Breast epithelium (tissue), 4 donors: ENCODE measurements at regions not wholly inside any gene's neighbourhood (a gene's known extent, or its start where the extent isn't known, plus 50 kb on each side); places are given as distances from the start of the nearest gene placed in this dataset.

Experiments
- DNase-seq, 2 donors: peaks; one replicate each; pipeline ENCODE4 v3.0.0-alpha.2; 2019; ENCODE audit warnings: low spot score in 2 of 2
- H3K27ac ChIP-seq, 2 donors: fragments of 200-600 bp; sonication (generic) in 1 of 2; one replicate each; pipeline ENCODE4 v1.5.1; 2016 to 2019; ENCODE audit warnings: mild to moderate bottlenecking in 1 of 2
- H3K27me3 ChIP-seq, 2 donors: fragments of 200-600 bp; sonication (generic) in 1 of 2; one replicate each; pipeline versions ENCODE4 v1.5.1 to v1.6.0; 2017 to 2019; ENCODE audit warnings: control low read depth in 1 of 2, mild to moderate bottlenecking in 1 of 2
- H3K36me3 ChIP-seq: fragments of 200-600 bp; one replicate; pipeline ENCODE4 v1.5.1; 2019
- H3K4me1 ChIP-seq, 2 donors: fragments of 200-600 bp; sonication (generic); one replicate each; pipeline ENCODE4 v1.5.1; 2016 to 2019; ENCODE audit warnings: control low read depth in 1 of 2
- H3K4me3 ChIP-seq, 3 donors: fragments of 200-600 bp; sonication (generic); 1 replicate in 2 of 3; 2 replicates in 1 of 3; pipeline ENCODE4 v1.5.1; 2016 to 2019; ENCODE audit warnings: mild to moderate bottlenecking in 3 of 3, moderate library complexity in 2 of 3
- H3K9me3 ChIP-seq, 2 donors: fragments of 200-600 bp; sonication (generic) in 1 of 2; one replicate each; pipeline ENCODE4 v1.5.1; 2016 to 2019; ENCODE audit warnings: control low read depth in 1 of 2
- POLR2A ChIP-seq: fragments of 450-650 bp; IDR thresholded peaks from one replicate; pipeline ENCODE4 v1.6.1; 2016; ENCODE audit warnings: antibody characterized with exemption, mild to moderate bottlenecking, moderate library complexity
- POLR2AphosphoS5 ChIP-seq, 3 donors: sonication (generic); formaldehyde crosslinking; IDR thresholded peaks; one replicate each; pipeline ENCODE4 v1.6.1; 2017; ENCODE audit warnings: antibody characterized with exemption in 3 of 3
- intact Hi-C: fragments of 100-400 bp; cut with DNase I; formaldehyde crosslinking; loops from one replicate; pipeline ENCODE4 v1.15.1; 2023; ENCODE audit warnings: low total_unique reads
- TF ChIP-seq, protein P1 (sequence below), 3 donors: fragments of 450-650 bp; IDR thresholded peaks; one replicate each; pipeline ENCODE4 v1.5.1; 2016 to 2017; ENCODE audit warnings: antibody characterized with exemption in 3 of 3, mild to moderate bottlenecking in 3 of 3, moderate library complexity in 3 of 3

DNA sequence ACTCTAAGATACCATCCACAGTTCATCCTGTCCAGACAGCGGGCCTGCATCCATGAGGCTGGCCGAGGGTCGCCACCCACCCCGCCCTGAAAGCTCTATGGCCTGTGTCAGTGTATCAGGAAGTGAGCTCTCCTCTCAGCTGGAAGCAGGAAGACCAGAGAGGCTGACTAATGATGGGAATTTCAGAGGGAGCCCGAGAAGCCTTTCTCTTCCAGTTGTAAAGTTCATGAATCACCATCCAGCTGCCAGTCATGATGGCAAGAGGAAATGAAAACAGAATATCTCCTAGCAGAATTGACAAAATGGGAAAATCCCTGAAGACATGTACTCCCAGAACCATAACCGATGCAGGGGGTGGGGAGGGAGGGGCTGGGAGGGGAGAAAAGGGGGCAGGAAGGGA, 109.6 kb upstream of the RPS6KA2 start:
- DNase-seq = no peak
- H3K27ac ChIP-seq = no peak overlapping the region
- H3K9me3 ChIP-seq = no peaks in the 10 kb centered on the region
- H3K36me3 ChIP-seq = no peaks in the 10 kb centered on the region
- intact Hi-C loops = no loop called here
- no peaks in the 10 kb centered on the region for H3K4me1 ChIP-seq
- no peak for TF ChIP-seq POLR2A
- no peak for TF ChIP-seq POLR2AphosphoS5 (IDR thresholded peaks at IDR 0.05)
- TF ChIP-seq, protein P1, sequence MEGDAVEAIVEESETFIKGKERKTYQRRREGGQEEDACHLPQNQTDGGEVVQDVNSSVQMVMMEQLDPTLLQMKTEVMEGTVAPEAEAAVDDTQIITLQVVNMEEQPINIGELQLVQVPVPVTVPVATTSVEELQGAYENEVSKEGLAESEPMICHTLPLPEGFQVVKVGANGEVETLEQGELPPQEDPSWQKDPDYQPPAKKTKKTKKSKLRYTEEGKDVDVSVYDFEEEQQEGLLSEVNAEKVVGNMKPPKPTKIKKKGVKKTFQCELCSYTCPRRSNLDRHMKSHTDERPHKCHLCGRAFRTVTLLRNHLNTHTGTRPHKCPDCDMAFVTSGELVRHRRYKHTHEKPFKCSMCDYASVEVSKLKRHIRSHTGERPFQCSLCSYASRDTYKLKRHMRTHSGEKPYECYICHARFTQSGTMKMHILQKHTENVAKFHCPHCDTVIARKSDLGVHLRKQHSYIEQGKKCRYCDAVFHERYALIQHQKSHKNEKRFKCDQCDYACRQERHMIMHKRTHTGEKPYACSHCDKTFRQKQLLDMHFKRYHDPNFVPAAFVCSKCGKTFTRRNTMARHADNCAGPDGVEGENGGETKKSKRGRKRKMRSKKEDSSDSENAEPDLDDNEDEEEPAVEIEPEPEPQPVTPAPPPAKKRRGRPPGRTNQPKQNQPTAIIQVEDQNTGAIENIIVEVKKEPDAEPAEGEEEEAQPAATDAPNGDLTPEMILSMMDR (IDR thresholded peaks at IDR 0.05) = no peak
- no peaks in the 10 kb centered on the region for H3K27me3 ChIP-seq
- H3K4me3 ChIP-seq = no peak overlapping the region

- Histone ChIP-seq H3K36me3 (no peaks in the 10 kb centered on the region), H3K27ac (no peak overlapping the region), H3K4me3 (no peak overlapping the region), H3K4me1 (no peaks in the 10 kb centered on the region), H3K27me3 (no peaks in the 10 kb centered on the region), H3K9me3 (no peaks in the 10 kb centered on the region)
- intact Hi-C loops = no loop called here
- TF ChIP-seq, protein P1 (IDR thresholded peaks at IDR 0.05) = no peak
- TF ChIP-seq POLR2A (no peak), POLR2AphosphoS5 (IDR thresholded peaks at IDR 0.05) (no peak)
- DNase-seq = no peak
Measured at GRCh38 chr6:166733900-166734299, 106.8 kb upstream of the RPS6KA2 start.

- TF ChIP-seq, protein P1 (IDR thresholded peaks at IDR 0.05) = no peak
- TF ChIP-seq POLR2A = no peak
- no peak for TF ChIP-seq POLR2AphosphoS5 (IDR thresholded peaks at IDR 0.05)
- no peak for DNase-seq
- H3K27me3 ChIP-seq = no peaks in the 10 kb centered on the region
- H3K36me3 ChIP-seq = no peaks in the 10 kb centered on the region
- intact Hi-C loops = no loop called here
- H3K4me1 ChIP-seq = no peaks in the 10 kb centered on the region
- no peak overlapping the region for H3K27ac ChIP-seq
- H3K4me3 ChIP-seq = no peak overlapping the region
- no peaks in the 10 kb centered on the region for H3K9me3 ChIP-seq
Measured at GRCh38 chr6:166729658-166730057, 102.6 kb upstream of the RPS6KA2 start.

DNA sequence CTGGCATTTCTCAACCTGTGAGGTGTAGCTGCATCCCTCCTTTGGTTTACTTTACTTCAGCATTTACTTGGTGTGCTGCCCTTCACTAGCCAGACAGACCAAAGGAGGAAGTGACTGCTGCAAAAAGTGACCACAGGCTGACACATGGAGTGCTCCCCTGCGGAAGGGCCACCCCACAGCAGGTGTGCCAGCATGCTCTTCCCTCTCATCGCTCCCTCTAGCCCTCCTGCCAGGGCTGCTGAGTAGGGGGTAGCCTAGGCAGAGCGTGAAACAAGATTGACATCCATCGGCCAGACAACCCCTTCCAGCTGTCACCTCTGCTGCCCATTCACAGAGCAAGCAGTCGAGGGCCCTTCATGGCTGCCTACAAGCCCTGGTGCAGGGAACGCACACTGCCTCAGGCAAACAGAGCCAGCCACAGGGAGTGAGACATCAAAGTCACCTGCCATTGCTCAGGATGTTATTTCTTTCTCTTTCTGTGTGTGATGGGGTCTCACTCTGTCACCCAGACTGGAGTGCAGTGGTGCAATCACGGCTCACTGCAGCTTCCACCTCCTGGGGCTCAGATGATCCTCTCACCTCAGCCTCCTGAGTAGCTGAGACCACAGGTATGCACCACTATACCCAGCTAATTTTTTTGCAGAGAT, 102.0 kb upstream of the RPS6KA2 start:
- H3K36me3 ChIP-seq = no peaks in the 10 kb centered on the region
- H3K4me3 ChIP-seq = no peak overlapping the region
- intact Hi-C loops = no loop called here

DNA sequence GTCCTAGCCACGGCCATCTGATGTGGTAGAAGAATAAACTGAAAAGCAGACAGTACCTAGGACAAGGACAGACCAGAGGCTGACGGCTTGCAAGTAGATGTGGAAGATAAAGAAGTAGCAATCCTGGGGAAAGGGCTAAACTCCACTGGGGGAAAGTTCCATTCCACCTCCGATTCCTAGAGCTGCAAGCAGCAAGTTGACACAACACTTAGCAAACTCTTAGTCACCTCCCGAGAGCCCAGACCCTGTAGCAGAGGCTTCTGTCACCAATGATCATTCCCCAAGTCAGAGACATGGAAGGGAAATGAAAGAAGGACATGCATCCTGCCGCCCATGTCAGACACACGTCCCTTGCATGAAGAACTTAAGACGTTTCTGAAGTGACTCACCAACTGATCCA, 99.2 kb upstream of the RPS6KA2 start:
- Histone ChIP-seq H3K27ac (no peak overlapping the region), H3K27me3 (no peaks in the 10 kb centered on the region), H3K4me3 (no peak overlapping the region), H3K36me3 (no peaks in the 10 kb centered on the region), H3K9me3 (no peaks in the 10 kb centered on the region), H3K4me1 (no peaks in the 10 kb centered on the region)
- no peak for TF ChIP-seq POLR2AphosphoS5 (IDR thresholded peaks at IDR 0.05)
- TF ChIP-seq, protein P1 (IDR thresholded peaks at IDR 0.05) = no peak
- TF ChIP-seq POLR2A = no peak
- no peak for DNase-seq
- intact Hi-C loops = no loop called here

More for the DNA sequence above, 102.0 kb upstream of the RPS6KA2 start:
- Histone ChIP-seq H3K27ac (no peak overlapping the region), H3K4me1 (no peaks in the 10 kb centered on the region), H3K9me3 (no peaks in the 10 kb centered on the region), H3K27me3 (no peaks in the 10 kb centered on the region)
- TF ChIP-seq, protein P1 (IDR thresholded peaks at IDR 0.05) = no peak
- TF ChIP-seq POLR2A (no peak), POLR2AphosphoS5 (IDR thresholded peaks at IDR 0.05) (no peak)
- DNase-seq = no peak
